NCI-H774 (cell line): ENCODE measurements at regions not wholly inside any gene's neighbourhood (a gene's known extent, or its start where the extent isn't known, plus 50 kb on each side); places are given as distances from the start of the nearest gene placed in this dataset.

Experiments
- DNase-seq: peaks from one replicate; lab custom pipeline; 2025; lab: John Stamatoyannopoulos, UW

DNA sequence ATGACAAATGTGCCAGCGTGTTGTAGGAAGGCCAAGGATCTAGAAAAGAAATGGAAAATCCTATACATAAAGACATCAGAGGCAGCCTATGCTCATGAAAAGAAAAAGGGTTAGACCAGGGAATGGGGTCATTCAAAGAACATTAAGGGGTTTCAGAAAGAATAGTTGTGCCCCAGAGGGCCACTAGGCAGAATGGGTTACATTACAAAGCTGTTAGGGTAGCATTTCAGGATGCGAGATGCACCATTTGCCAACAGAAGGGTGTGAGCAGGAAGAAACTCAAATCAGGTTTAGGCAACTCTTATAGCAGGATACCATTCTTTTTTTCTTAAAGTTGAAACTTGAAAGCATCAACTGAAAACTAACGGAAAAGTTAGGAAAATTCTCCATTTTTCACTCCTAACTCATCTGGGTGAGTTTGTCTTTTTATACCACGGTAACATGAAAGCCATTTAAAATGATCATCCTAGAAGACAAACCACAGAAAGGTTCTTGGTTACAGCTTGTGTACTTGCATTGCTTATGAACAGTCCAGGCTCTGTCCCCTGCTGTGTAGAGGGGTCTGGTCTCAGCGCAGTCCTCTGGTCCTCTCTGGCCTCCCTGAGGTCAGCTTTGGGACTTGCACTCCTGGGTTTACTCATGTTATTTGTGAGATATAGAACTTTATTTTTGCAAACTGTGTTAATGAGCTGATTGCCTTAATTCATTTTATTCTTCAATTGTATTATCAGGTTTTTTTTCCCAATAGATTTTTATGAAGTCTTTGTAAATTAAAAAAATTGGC, 209.1 kb downstream of the DACT1 start:
- DNase-seq: no peak

DNA sequence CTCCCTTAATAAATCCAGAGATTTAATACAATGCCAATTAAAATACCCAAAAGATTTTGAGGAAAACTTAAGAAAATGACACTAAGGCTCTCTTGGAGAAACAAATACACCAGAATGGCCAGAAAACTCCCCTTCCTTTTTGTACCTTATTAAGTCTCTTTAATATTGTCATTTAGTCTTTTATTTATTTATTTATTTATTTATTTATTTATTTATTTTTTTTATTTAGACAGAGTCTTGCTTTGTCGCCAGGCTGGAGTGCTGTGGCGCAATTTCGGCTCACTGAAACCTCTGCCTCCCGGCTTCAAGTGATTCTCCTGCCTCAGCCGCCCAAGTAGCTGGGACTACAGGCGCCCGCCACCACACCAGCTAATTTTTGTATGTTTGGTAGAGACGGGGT, 210.6 kb downstream of the DACT1 start:
- no peak for DNase-seq

DNA sequence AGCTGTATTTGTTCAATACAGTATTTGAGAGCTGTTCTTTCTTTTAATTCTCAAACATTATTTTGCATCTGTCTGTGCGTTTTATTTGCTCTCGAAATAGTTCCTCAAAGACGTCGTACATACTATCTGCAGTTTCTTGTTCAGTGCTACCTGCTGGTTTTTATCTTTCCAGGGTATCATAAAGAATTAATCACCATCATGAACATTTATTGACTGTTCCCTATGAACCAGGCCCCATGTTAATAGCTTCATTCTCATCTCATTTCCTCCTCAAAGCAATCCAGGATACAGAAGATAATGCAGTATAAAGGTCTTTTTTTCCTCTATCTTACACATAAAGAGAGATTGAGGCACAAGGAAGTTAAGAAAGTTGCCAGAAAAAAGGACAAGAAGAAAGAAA, 211.8 kb downstream of the DACT1 start:
- DNase-seq: no peak

DNA sequence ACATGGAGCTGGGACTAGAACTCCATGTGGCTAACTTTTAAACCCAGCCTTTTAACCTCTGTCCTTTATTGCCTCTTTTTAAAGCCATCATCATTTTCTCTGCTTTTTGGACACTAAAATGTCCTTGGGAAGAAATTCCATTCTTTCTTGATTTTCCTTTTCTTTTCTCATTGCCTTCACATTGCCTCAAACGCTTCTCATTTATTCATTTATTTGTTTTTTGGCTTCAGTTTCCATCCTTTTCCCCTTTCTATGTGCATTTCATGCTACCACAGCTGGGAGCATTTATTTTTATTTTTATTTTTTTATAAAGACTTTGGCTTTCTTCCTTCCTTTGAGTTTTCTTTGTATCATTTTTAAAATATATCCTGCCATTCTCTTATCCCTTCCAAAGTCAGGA, 212.2 kb downstream of the DACT1 start:
- DNase-seq: no peak

DNA sequence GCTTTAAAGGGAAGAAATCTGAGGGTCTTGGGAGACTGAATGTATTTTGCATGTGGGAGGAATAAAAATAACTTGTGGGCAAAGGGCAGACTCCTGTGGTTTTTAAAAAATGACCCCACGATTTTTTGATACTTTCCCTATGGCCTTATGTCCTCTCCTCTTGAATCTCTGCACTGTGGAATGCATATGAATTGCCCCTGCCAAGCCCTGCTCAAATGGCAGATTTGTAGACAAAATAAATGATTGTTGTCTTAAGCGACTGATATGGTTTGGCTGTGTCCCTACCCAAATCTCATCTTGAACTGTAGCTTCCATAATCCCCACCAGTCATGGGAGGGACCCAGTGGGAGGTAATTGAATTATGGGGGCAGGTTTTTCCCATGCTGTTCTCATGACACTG, 223.8 kb downstream of the DACT1 start:
- no peak for DNase-seq

DNA sequence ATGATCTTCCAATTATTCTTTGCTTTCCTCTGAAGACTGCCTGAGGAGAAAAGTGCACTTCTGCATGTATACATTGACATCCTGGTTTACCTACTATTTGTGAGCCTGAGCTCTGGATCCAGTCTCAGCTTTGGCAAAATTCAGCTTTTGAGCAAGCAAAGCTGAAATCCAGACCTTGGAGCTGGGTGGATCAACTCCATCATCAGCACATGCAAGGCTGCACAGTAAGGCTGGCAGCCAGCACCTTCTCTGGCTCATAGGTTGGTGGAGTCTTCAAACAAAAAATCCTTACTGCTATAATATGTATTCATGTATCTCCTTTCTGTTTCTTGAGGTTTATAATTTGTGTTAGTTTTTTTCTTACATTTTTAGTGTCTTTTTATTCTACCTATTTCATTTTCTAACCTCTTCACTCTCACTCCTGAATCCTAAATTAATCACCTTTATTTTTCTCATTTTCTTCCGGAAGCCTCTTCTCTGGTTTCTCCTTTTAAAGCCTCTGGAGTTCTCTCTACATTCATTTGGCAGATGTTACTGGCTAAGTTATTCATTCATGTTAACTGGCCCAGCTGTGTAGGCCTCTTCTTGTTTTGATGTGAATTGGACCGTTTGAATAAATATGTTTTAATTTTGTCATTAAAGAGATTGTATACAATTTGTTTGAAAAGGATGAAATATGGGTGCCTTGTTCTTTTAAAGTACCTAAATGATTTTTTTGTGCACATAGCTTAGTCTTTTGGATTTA, 224.8 kb downstream of the DACT1 start:
- DNase-seq: no peak

DNA sequence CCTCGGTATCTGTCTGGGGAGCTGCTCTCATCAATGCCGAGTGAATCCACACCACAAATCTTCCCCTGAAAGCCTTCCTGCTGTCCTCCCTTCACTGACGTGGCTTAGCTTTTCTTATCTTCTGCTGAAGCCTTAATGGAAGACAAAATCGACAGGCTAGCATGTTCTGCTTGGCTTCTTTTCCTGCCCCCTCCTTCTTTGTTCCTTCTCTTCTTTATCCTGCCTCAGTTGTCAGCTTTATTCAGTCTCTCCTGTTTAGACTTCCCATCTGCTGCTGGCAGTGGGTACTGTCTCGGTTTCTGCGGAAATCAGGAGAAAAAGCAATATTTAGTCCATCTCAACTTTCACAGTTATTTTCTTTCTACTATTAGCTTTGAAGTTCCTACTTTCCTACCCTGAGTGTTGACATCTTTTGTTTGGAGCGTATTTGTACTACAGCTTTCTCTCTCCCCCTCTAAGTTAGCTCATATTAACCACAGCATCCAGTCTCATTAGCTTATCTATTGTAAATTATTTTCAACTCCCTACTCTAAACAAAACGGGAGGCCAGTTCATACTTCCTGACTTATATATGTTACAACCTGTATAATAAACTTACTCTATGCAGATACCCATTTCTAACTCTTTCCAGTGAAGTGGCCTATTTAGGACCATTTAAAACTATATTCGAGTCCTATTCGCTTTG, 226.0 kb downstream of the DACT1 start:
- no peak for DNase-seq

DNA sequence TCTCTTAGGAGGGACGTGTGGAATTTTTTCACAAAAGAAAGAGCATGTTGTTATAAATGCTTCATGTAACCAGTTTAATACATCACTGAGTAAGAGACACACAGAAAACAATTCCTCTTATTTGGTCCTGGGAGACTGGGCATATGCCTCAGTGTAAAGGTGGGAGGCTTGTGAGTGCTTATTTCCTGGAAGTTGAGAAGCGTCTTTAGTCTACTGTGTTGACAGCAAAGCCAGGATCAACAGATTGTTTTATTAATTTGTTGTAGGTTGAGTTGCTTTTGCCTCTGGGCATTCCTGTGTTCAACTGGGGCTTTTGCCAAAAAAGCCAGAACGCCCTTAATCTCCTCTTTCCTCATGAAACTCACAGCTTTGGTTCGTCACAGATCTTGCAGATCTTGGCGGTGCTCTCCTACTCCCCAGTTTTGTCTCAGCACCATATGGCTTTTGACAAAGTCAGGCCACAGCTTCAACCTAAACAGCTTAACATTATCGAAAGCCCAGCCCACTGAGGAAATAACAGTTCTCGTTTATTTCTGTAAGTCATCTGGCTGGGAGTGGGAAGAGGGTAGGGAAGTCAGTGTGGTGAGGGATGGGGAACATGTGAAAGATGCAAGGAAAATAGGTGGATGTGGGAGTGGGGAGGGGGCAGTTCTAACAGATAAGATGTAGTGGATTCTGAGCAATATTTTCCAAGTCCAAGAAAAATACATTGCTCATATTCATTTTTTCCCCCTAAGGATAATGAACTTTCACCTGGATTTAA, 227.2 kb downstream of the DACT1 start:
- no peak for DNase-seq

DNA sequence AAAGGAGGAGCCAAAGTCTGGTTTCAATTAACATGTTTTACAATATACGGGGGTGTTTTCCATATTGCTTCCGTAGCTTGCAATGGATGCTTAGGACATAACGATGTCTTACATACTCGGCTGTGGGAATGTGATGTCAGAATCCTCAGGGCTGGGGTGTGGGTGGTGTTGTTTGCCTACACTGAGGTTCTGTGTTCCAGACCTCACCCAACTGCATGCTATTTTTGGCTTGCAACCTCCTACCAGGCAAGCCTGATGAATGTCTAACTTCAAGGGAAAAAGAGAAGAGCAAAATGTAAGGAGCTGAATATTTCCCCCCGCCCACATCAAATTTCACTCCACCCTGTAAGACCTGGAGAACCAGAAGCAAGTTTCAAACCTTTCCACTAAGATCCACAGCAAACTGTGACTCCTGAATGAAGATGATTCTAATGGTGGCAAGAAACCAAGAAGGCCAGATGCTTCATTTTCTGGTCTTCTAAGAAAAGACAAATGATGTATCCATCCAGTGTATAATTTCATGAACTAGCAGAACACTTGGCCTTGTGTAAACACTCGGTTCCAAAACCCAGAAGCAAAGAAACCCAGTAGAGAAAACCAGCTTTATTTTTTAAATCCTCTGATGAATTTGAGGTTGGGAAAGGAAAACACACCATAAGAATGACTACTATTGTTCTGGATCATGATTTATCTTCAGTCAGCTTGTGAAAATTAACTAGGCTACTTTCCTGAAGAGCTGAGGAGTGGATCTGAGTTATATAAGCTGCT, 227.9 kb downstream of the DACT1 start:
- DNase-seq: no peak

DNA sequence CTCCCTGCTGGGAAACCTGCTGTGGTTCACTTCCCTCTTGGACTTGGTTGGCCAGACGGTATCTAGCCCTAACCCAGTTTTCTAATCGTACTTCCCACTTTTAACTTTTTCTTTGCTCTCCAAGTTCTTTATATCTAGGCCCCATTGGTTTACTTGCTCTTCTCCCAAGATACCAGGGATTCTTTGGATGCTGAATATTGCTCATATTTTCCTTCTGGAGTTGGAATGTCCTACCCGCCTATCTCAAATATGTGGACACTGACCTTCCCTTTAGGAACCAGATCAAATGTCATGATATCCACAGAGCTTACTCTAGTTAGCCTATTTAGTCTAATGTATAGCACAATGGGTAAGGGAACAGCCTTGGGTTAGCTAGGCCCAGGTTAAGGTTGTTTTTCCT, 228.6 kb downstream of the DACT1 start:
- DNase-seq: no peak

DNA sequence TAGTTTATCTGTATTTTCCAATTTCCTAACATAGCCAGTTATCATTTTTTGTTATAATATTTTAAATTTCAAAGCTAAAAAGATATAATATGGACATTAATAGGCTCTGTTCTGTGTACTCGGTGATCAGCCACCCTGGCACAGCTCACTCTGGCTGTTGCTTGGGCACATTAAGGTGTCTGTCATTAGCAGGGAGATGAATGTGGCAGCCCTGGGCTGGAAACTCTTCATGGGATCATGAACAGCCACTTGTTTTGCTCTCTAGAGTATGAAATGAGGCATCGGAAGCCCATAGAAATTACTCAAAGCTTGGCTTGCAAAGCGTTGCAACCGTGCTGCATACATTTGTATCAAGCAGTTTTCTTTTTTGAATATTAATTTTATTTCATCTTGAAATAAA, 233.2 kb downstream of the DACT1 start:
- DNase-seq: no peak

DNA sequence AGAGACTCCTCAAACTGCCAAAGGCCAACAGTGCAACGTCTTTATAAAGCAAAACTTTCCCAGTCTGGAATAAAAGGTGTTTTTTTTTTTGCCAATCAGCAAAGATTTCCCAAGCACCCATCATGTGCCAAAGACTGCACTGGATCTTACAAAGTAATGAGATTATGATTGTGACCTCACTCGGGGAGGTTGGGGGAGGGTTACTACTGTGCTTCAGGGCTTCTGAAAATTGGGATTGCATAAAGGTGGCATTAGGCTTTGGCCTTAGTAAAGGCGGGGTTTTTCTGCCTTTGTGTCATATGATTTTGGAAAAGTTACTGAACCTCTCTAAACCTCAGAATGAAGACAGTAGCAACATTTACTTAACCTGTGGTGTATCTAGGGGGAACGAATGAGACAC, 233.8 kb downstream of the DACT1 start:
- DNase-seq: no peak

DNA sequence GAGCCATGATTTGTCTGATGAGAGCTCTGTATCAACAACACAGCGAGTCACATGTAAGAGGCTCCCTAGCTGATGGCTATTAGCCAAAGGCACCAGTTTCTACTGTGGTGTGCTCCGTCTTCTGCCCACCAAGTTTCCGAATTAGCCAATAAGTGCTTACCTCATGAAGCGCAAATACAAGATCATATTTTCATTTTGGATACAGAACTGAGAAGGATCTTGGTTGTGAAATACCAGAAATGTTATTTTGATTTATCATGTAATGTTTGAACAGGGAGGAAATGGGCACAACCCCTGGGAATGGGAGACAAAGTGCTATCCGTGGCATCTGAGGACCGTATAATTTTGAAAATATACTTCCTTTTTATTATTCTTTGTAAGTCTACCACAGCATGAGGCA, 234.3 kb downstream of the DACT1 start:
- no peak for DNase-seq

DNA sequence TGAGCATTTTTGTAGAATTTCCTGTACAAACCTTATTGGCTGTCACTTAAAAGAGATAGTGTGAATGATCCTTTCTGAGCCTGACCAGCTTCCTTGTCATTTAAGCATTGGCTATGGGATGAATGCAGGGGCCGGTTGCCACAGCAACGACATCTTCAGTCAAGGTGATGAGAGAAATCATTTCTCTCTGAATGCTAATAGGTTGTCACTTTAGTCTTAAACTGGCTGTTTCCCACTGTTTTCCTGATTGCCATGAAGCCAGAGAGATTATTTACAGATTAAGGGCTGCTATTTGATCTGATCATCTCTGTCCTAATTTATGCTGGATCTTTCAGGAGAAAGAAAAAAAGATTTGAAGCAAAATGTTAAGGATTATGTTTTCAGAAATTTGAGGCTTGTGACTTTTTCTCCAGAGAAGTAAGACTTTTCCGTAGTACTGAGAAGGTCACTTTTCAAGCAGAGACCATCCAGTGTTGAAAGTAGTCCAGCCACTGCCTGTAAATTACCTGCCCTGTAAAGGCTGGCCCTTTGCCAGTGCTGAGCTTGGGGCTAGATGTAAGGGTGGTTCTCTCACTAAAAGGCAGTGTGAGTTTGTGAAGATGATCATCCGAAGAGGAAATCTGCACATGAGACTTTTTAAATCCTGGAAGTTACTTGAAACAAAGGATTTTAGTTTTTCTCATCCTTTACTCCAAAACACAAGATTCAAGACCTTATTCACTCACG, 235.6 kb downstream of the DACT1 start:
- no peak for DNase-seq

DNA sequence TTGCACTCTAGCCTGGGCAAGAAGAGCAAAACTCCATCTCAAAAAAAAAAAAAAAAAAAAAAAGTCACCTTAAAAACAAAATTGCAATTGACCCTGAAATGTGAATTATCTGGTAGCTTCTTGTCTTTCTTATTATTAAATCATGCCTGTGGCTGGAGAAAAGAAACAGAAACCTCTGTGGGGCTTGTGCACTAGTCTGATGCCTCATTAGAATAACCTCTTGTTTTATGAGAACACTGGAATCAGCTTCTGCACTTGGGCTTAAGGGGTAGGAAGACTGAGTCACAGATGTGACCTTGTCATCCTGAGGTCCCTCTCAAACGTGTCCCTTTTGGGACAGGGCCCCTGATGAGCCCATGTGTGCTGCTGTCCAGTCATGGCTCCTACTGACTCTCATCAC, 237.9 kb downstream of the DACT1 start:
- no peak for DNase-seq

DNA sequence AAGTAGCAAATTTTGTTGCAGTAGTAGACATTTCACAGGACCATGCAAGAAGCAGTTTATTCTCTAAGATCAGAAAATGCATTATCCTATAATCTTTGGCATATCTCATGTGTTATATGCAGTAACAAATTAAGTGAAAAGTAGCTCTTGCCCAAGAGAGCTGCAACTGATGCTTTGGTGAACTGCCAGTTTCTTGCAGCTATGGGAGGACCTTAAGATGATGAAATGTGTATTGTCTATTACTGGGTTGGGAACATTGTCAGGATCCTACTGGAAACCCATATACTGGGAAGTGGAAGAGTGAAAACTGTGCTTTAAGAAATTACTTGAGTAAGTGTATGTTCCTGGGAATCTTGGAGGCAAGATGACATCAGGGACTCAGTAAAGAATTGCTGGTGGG, 238.8 kb downstream of the DACT1 start:
- no peak for DNase-seq

DNA sequence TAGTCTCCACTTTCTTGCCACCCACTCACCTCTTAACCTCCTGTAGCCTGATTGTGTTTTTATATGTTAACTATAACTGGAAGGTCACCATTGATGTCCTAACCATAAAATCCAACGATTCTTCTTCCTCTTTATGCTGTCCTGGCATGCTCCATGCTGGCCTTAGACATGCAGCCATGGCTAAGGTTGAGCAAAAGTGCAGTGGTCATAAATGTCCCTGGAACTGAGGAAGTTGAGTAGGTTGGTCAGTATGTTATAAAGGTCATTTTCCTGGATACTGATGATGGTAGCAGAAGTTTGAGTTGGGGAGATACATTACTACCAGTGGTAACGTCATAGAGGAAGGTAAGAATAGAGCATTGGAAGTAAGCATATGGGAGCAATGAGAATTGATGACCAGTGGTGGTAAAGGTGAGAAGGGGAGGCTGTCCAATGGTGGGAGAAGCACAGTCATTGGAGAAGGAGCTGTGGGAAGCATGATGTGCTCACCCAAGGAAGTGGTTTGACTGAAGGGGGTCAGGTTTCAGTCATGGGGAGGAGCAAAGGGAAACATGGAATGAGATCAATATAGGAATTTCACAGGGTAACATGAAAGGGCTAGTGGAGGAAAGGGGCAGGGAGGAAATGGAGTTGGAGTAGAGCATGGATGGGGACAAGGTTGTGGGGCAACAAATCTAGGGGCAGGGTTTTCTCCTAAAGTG, 240.8 kb downstream of the DACT1 start:
- no peak for DNase-seq

DNA sequence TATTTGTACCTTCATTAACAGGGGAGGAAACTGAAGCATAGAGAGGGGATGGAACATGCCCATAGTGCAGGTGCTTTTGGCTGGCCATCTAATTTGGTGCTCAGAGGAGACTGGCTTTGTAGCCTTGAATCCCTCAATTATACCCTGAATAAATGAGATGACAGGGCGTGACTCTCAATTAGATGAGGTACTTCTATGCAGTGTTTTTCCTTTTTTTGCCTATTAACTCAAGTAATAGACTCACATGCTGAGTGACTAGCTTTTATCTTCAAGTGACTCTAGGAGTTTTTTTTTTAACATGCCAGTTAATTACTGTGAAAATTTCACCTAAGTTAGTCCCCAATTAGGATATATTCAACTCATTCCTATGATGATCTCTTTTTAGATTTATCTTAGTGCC, 243.7 kb downstream of the DACT1 start:
- no peak for DNase-seq

DNA sequence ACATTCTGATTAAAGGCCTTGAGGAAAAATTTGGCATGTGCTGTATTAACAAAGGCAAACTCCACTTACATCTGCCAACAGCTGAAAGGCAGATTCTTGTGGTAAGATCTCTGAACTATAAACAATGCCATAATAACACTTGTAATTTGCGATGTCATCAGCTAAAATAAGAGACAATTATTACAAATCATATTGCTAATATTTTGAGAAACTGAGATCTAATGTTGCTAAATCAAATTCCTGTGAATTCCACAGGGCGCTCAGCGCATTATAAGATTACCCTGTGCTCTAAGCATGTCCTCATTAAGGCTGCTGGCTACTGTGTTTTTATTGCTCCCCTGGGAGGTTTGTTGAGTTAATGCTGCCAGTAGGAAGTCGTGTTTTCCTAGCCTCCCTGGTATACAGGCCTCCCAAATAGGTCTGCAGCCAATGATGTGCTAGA, 244.8 kb downstream of the DACT1 start:
- DNase-seq: no peak

DNA sequence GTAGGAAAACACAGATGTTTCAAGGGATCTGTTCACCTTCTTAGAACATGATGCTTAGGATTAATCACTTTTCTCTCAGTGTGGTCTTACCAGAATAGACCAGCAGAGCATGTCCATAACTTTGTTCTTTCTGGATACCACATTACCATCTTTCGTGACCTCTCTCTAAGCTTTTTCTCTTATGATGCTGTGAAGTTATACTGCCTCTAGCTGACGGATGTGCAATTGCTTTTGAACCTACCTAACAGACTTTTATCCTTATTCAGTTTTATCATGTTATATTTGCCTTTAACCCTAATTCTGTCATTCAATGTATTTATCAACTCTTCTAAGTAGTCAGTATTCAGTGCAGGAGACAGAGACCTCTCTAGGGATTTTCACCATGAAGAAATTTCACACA, 246.7 kb downstream of the DACT1 start:
- DNase-seq: no peak
